Prostate gland (tissue), 2 donors: ENCODE measurements at regions not wholly inside any gene's neighbourhood (a gene's known extent, or its start where the extent isn't known, plus 50 kb on each side); places are given as distances from the start of the nearest gene placed in this dataset.

ENCODE experiments used
- DNase-seq: peaks from one replicate; pipeline ENCODE4 v3.0.0-alpha.2; 2019; ENCODE audit warnings: low spot score
- H3K27ac ChIP-seq, 2 donors: fragments of 200-600 bp; sonication (generic); 2 replicates each; pipeline ENCODE4 v1.5.1; 2017 to 2019
- H3K27me3 ChIP-seq: fragments of 200-600 bp; sonication (generic); replicated peaks from 2 replicates; pipeline ENCODE4 v1.5.1; 2019; ENCODE audit not compliant: insufficient read depth
- H3K36me3 ChIP-seq, 2 donors: fragments of 200-600 bp; sonication (generic); 1 replicate in 1 of 2; 2 replicates in 1 of 2; pipeline versions ENCODE4 v1.5.1 to v1.8.1; 2017 to 2019
- H3K4me1 ChIP-seq: fragments of 200-600 bp; sonication (generic); replicated peaks from 2 replicates; pipeline ENCODE4 v1.5.1; 2019
- H3K4me3 ChIP-seq, 2 donors: fragments of 200-600 bp; sonication (generic); 2 replicates each; pipeline ENCODE4 v1.5.1; 2017 to 2019
- H3K9me3 ChIP-seq: fragments of 200-600 bp; sonication (generic); 2 replicates; pipeline ENCODE4 v1.5.1; 2017
- POLR2A ChIP-seq: fragments of 450-650 bp; IDR thresholded peaks from one replicate; pipeline ENCODE4 v1.6.1; 2016; ENCODE audit warnings: antibody characterized with exemption, mild to moderate bottlenecking
- POLR2AphosphoS5 ChIP-seq: sonication (generic); formaldehyde crosslinking; IDR thresholded peaks from one replicate; pipeline ENCODE4 v1.6.1; 2017; ENCODE audit warnings: antibody characterized with exemption
- WGBS: methylation state at CpG from one replicate; pipeline ENCODE4 v1.1.5; 2018; 5-methylcytosine and 5-hydroxymethylcytosine counted together
- intact Hi-C: fragments of 100-400 bp; cut with DNase I; formaldehyde crosslinking; loops from one replicate; pipeline ENCODE4 v1.14.2; 2022
- TF ChIP-seq, protein P1 (sequence below), 4 experiments: fragments of 200-600 bp in 2 of 4; fragments of 450-650 bp in 2 of 4; sonication (generic) in 2 of 4; IDR thresholded peaks; 1 replicate in 3 of 4; 2 replicates in 1 of 4; pipeline ENCODE4 v1.5.1; 2016 to 2019; ENCODE audit warnings: antibody characterized with exemption in 4 of 4, mild to moderate bottlenecking in 2 of 4, moderate library complexity in 2 of 4

DNA sequence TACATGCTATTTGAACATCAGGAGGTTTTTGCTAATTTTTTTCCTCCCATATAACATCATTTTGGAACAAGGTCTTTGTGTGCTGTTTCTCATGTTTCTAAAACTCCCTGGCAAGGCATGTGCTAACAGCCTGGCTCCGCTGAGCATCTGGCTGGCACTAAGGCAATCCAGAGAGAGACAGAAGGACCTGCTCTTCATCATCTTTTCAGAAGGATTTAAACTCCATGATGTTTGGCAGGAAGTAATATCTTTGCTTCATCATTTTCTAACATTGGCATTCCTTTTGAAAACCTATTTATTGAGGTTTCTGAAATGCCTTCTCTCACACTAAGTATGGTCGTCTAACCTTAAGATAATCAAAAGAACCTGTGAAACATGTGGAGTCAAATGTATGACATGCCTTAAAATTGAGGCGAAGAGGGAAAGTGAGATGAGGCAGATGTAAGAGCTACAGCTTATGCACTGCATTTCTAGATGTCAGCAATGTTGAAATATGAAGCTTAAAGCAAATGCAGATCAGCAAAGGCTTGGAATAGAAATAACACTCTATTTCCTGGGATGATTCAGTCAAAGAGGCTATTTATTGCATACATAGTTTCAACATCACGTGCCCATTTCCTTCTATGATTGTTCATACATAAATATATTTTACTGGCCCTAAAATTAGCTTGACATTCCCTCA lies 592.0 kb downstream of the ZNF385D start:
- 69% methylated on average over 4 of the region's 4 CpGs for WGBS
- H3K27me3 ChIP-seq = no peaks in the 10 kb centered on the region
- intact Hi-C loops = no loop called here
- no peaks in the 10 kb centered on the region for H3K4me1 ChIP-seq
- no peaks in the 10 kb centered on the region for H3K36me3 ChIP-seq
- no peak overlapping the region for H3K4me3 ChIP-seq
- TF ChIP-seq, protein P1, sequence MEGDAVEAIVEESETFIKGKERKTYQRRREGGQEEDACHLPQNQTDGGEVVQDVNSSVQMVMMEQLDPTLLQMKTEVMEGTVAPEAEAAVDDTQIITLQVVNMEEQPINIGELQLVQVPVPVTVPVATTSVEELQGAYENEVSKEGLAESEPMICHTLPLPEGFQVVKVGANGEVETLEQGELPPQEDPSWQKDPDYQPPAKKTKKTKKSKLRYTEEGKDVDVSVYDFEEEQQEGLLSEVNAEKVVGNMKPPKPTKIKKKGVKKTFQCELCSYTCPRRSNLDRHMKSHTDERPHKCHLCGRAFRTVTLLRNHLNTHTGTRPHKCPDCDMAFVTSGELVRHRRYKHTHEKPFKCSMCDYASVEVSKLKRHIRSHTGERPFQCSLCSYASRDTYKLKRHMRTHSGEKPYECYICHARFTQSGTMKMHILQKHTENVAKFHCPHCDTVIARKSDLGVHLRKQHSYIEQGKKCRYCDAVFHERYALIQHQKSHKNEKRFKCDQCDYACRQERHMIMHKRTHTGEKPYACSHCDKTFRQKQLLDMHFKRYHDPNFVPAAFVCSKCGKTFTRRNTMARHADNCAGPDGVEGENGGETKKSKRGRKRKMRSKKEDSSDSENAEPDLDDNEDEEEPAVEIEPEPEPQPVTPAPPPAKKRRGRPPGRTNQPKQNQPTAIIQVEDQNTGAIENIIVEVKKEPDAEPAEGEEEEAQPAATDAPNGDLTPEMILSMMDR (IDR thresholded peaks at IDR 0.05) = no peak
- H3K27ac ChIP-seq = no peak overlapping the region
- H3K9me3 ChIP-seq = no peaks in the 10 kb centered on the region
- no peak for DNase-seq

- Histone ChIP-seq H3K4me1 (no peaks in the 10 kb centered on the region), H3K27ac (no peak overlapping the region), H3K36me3 (no peaks in the 10 kb centered on the region), H3K4me3 (no peak overlapping the region), H3K9me3 (no peaks in the 10 kb centered on the region), H3K27me3 (no peaks in the 10 kb centered on the region)
- no peak for DNase-seq
- TF ChIP-seq, protein P1 (IDR thresholded peaks at IDR 0.05) = no peak
- TF ChIP-seq POLR2AphosphoS5 = no peak
- no peak for TF ChIP-seq POLR2A
- intact Hi-C loops = no loop called here
These were observed 596.1 kb downstream of the ZNF385D start for GRCh38 chr3:21154911-21155310.

DNA sequence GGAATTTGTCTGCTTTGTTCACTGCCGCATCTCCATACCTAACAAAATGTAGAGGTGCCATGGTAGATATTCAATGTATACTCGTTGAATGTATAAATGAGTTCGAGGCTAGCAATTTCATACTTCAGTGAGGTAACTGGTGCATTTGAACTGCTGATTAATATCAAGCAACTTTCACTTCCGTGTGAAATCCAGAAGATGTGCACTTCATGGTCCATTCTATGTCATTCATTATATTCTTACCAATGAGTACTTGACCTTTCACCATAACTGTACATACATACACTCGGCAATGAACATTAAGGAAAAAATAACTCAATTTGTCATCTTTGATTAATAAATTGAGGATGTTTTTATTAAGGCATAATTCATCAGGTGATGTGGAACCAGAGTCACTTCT lies 598.5 kb downstream of the ZNF385D start:
- no peak overlapping the region for H3K4me3 ChIP-seq
- no peak for DNase-seq
- H3K9me3 ChIP-seq = no peaks in the 10 kb centered on the region
- H3K27ac ChIP-seq = no peak overlapping the region
- no peaks in the 10 kb centered on the region for H3K4me1 ChIP-seq
- no peaks in the 10 kb centered on the region for H3K27me3 ChIP-seq
- intact Hi-C loops = no loop called here
- TF ChIP-seq, protein P1 (IDR thresholded peaks at IDR 0.05) = no peak
- TF ChIP-seq POLR2AphosphoS5 (no peak), POLR2A (no peak)
- H3K36me3 ChIP-seq = no peaks in the 10 kb centered on the region
- WGBS = 90% methylated on average over 5 of the region's 5 CpGs

GRCh38 chr3:21142949-21143348 lies 608.1 kb downstream of the ZNF385D start:
- Histone ChIP-seq H3K9me3 (no peaks in the 10 kb centered on the region), H3K27me3 (no peaks in the 10 kb centered on the region), H3K36me3 (no peaks in the 10 kb centered on the region), H3K4me1 (no peaks in the 10 kb centered on the region), H3K4me3 (no peak overlapping the region), H3K27ac (no peak overlapping the region)
- TF ChIP-seq, protein P1 (IDR thresholded peaks at IDR 0.05) = no peak
- TF ChIP-seq POLR2AphosphoS5 = no peak
- no peak for TF ChIP-seq POLR2A
- 95% methylated on average over 3 of the region's 3 CpGs for WGBS
- intact Hi-C loops = no loop called here
- DNase-seq = no peak

- Histone ChIP-seq H3K9me3 (no peaks in the 10 kb centered on the region), H3K27ac (no peak overlapping the region), H3K4me3 (no peak overlapping the region), H3K36me3 (no peaks in the 10 kb centered on the region), H3K4me1 (no peaks in the 10 kb centered on the region), H3K27me3 (no peaks in the 10 kb centered on the region)
- intact Hi-C loops = no loop called here
- no peak for DNase-seq
- TF ChIP-seq, protein P1 (IDR thresholded peaks at IDR 0.05) = no peak
- TF ChIP-seq POLR2AphosphoS5 (no peak), POLR2A (no peak)
- WGBS = 90% methylated on average over 5 of the region's 5 CpGs
These were observed 609.0 kb downstream of the ZNF385D start for GRCh38 chr3:21142031-21142430.
